Astrocyte of the cerebellum (primary cell): ENCODE measurements at regions not wholly inside any gene's neighbourhood (a gene's known extent, or its start where the extent isn't known, plus 50 kb on each side); places are given as distances from the start of the nearest gene placed in this dataset.
"Not testable (repeated sequence)": the region's sequence is repeated elsewhere in the genome, so short reads cannot be mapped to it uniquely, and the experiment has no call there.

Source experiments
- DNase-seq: peaks from one replicate; pipeline ENCODE4 v3.0.0-alpha.2; 2011; ENCODE audit warnings: low read depth
- H3K4me3 ChIP-seq: 2 replicates; pipeline ENCODE4 v1.5.1; 2011; ENCODE audit warnings: mild to moderate bottlenecking, low read depth, low read length, moderate library complexity
- CTCF ChIP-seq: IDR thresholded peaks from 2 replicates; pipeline ENCODE4 v1.5.1; 2012; ENCODE audit warnings: low read length, low read depth, moderate library complexity, mild to moderate bottlenecking; ENCODE audit errors: missing control alignments
- in situ Hi-C: cut with HindIII; loops from 2 replicates; pipeline ENCODE4 v1.10.0; 2017; ENCODE audit warnings: low sequenced_read_pairs

- no peak for DNase-seq
- TF ChIP-seq CTCF = no peak
- H3K4me3 ChIP-seq = no peak overlapping the region
- in situ Hi-C loops = no loop called here
Observed at GRCh38 chrX:35617836-35618235, 180.3 kb upstream of the MAGEB16 start.

- in situ Hi-C loops = no loop called here
- no peak for TF ChIP-seq CTCF
- DNase-seq = no peak
- H3K4me3 ChIP-seq = no peak overlapping the region
Observed at GRCh38 chrX:35622040-35622439, 176.1 kb upstream of the MAGEB16 start.

GRCh38 chrX:35622601-35623000 is 175.5 kb upstream of the MAGEB16 start:
- no peak for TF ChIP-seq CTCF
- in situ Hi-C loops = no loop called here
- H3K4me3 ChIP-seq = no peak overlapping the region
- no peak for DNase-seq

- H3K4me3 ChIP-seq = no peak overlapping the region
- TF ChIP-seq CTCF = no peak
- in situ Hi-C loops = no loop called here
- no peak for DNase-seq
Observed at GRCh38 chrX:35625714-35626113, 172.4 kb upstream of the MAGEB16 start.

GRCh38 chrX:35626124-35626523 is 172.0 kb upstream of the MAGEB16 start:
- DNase-seq = no peak
- in situ Hi-C loops = no loop called here
- TF ChIP-seq CTCF = no peak
- H3K4me3 ChIP-seq = no peak overlapping the region

- in situ Hi-C loops, H3K4me3 ChIP-seq, DNase-seq: not testable (repeated sequence)
Observed at GRCh38 chrX:35635971-35636370, 162.2 kb upstream of the MAGEB16 start.

GRCh38 chrX:35664833-35665232 is 133.3 kb upstream of the MAGEB16 start:
- DNase-seq = no peak
- no peak for TF ChIP-seq CTCF
- in situ Hi-C loops = no loop called here
- no peak overlapping the region for H3K4me3 ChIP-seq
